Fibroblast of the aortic adventitia (primary cell): ENCODE measurements at regions not wholly inside any gene's neighbourhood (a gene's known extent, or its start where the extent isn't known, plus 50 kb on each side); places are given as distances from the start of the nearest gene placed in this dataset.
A peak's percentile ranks its signal among the peaks of the same experiment; 100 is the strongest.

ENCODE experiments used
- DNase-seq: peaks from one replicate; pipeline ENCODE4 v3.0.0-alpha.2; 2010; ENCODE audit warnings: low read depth
- H3K4me3 ChIP-seq: 2 replicates; pipeline ENCODE4 v1.5.1; 2011; ENCODE audit warnings: low read depth, mild to moderate bottlenecking, control low read depth, low read length, moderate library complexity
- TF ChIP-seq, protein P1 (sequence below): IDR thresholded peaks from 2 replicates; pipeline ENCODE4 v1.5.1; 2011; ENCODE audit warnings: mild to moderate bottlenecking, low read length, control low read depth, inconsistent platforms; ENCODE audit not compliant: insufficient read depth

DNA sequence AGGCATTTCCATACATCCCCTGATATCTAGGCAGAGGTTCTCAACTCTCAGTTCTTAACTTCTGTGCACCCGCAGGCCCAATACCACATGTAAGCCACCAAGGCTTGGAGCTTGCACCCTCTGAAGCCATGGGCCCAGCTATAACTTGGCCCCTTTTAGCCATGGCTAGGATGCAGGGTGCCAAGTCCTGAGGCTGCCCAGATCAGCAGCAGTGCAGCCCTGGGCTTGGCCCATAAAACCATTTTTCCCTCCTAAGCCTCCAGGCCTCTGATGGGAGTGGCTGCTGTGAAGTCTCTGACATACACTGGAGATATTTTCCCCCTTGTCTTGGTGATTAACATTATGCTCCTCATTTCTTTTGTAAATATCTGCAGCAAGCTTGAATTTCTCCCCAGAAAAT, 110.3 kb upstream of the CNTN1 start:
- no peak for DNase-seq
- TF ChIP-seq, protein P1, sequence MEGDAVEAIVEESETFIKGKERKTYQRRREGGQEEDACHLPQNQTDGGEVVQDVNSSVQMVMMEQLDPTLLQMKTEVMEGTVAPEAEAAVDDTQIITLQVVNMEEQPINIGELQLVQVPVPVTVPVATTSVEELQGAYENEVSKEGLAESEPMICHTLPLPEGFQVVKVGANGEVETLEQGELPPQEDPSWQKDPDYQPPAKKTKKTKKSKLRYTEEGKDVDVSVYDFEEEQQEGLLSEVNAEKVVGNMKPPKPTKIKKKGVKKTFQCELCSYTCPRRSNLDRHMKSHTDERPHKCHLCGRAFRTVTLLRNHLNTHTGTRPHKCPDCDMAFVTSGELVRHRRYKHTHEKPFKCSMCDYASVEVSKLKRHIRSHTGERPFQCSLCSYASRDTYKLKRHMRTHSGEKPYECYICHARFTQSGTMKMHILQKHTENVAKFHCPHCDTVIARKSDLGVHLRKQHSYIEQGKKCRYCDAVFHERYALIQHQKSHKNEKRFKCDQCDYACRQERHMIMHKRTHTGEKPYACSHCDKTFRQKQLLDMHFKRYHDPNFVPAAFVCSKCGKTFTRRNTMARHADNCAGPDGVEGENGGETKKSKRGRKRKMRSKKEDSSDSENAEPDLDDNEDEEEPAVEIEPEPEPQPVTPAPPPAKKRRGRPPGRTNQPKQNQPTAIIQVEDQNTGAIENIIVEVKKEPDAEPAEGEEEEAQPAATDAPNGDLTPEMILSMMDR: no peak
- no peak overlapping the region for H3K4me3 ChIP-seq

DNA sequence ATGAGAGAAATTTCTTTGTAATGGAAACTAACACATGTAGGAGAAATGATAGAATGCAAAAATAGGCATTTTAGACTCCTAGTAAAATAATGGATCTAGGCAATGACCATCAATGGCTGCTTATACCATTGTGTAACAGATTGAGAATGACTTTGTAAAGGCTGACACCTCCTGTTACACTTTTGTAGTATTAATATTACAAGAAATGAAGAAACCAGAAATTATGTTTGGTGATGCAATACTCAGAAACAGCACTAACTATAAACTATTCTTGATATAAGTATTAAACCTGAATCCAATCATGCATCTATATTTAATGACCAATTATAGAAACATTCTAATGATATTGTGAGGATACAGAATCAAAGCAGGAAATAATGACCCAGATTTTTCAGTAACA, 108.5 kb upstream of the CNTN1 start:
- H3K4me3 ChIP-seq: no peak overlapping the region
- TF ChIP-seq, protein P1: no peak
- peak; percentile 33 for DNase-seq

DNA sequence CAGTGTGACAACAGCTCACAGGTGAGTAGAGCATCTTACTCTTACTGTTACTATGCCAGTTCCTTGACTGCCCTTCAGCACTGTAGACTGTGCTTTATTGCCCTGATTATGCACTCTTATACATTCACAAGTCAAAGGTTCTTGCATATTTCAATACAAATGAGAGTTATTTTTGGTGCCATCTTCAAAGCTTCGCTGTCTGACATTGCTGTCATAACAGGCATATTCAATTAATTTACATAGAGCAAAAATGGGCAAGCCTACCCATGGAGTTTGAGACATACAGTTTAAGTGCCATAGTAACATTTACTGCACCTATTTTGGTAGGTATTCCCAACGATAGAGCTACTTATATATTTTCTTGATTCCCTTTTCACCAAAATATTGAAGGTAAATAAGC, 107.5 kb upstream of the CNTN1 start:
- H3K4me3 ChIP-seq: no peak overlapping the region
- TF ChIP-seq, protein P1: no peak
- no peak for DNase-seq

- TF ChIP-seq, protein P1: no peak
- H3K4me3 ChIP-seq: no peak overlapping the region
- no peak for DNase-seq
Measured at GRCh38 chr12:40586823-40587222, 105.4 kb upstream of the CNTN1 start.

DNA sequence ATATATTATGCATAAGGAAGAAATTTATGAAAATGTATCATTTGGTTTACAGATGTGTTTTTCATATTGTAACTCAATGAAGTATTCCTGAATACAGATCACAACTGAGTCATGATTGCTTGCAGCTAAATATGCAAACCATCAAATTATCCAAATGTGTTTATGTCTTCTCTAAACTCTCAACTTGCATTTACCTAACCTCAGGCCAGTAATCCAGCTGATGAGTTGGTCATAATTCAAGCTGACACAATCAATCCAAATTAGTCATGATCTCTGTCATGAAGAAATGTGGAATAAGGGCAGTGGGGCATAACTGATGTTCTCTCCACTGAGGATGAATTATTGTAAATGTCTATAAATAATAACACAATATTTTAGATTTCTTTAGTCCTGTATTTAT, 104.8 kb upstream of the CNTN1 start:
- TF ChIP-seq, protein P1: no peak
- no peak for DNase-seq

DNA sequence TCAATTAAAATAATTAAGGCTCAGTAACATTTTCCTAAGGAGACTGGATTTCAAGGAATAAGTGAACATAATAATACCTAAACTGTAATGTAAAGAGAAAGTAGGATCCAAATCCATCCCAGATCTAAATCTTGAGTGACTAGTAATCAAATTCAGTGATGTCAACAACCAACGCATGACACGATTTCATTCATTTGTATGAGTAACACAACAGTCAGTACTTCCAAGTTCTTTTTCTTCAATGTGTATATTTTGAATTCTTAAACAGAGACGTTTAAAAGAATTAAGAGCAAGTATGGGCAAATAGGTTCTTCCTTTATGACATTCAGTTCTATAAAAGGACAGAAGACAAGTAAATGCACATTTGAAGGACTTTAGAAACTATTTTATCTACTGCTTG, 104.3 kb upstream of the CNTN1 start:
- no peak for DNase-seq
- TF ChIP-seq, protein P1: no peak
- no peak overlapping the region for H3K4me3 ChIP-seq

More for the DNA sequence above, 104.8 kb upstream of the CNTN1 start:
- H3K4me3 ChIP-seq: no peak overlapping the region

DNA sequence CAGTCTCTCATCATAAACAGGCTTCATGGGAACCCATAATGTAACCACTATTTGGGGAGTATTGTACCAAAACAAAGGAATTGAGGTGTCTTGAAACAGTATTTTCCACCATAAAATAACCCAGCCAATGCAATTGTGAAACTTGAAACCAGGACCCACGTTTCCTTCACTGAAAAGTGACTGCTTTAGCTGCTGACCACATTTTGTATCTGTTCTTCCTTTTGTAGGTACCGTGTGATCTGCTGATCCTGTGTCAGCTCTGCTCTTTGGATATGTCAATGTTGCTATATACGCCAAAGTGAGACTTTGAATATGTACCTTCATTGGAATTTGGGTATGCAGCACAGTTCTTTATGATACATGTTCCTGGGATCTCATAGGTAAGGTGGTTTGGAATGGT, 95.1 kb upstream of the CNTN1 start:
- DNase-seq: no peak
- no peak overlapping the region for H3K4me3 ChIP-seq
- TF ChIP-seq, protein P1: no peak
